GM12872 (cell line): ENCODE measurements at regions not wholly inside any gene's neighbourhood (a gene's known extent, or its start where the extent isn't known, plus 50 kb on each side); places are given as distances from the start of the nearest gene placed in this dataset.

Experiments used
- CTCF ChIP-seq: IDR thresholded peaks from 3 replicates; pipeline ENCODE4 v1.5.1; 2011; ENCODE audit warnings: low read depth, mild to moderate bottlenecking, low read length, moderate library complexity; ENCODE audit not compliant: insufficient read depth

GRCh38 chr3:153260681-153261080 is 98.7 kb downstream of the RAP2B start:
- no peak for TF ChIP-seq CTCF

- no peak for TF ChIP-seq CTCF
Observed at GRCh38 chr3:153266619-153267018, 104.6 kb downstream of the RAP2B start.

- TF ChIP-seq CTCF: no peak
Observed at GRCh38 chr3:153268564-153269279, 106.7 kb downstream of the RAP2B start.

GRCh38 chr3:153269730-153270129 is 107.7 kb downstream of the RAP2B start:
- no peak for TF ChIP-seq CTCF

GRCh38 chr3:153273217-153273616 is 111.2 kb downstream of the RAP2B start:
- no peak for TF ChIP-seq CTCF

GRCh38 chr3:153273767-153274435 is 111.9 kb downstream of the RAP2B start:
- TF ChIP-seq CTCF: no peak

GRCh38 chr3:153274561-153274960 is 112.5 kb downstream of the RAP2B start:
- no peak for TF ChIP-seq CTCF
